Colonic mucosa (tissue), 4 donors: ENCODE measurements at regions not wholly inside any gene's neighbourhood (a gene's known extent, or its start where the extent isn't known, plus 50 kb on each side); places are given as distances from the start of the nearest gene placed in this dataset.

Experiments used
- DNase-seq: peaks from one replicate; pipeline ENCODE4 v3.0.0-alpha.2; 2020
- H3K27ac ChIP-seq: fragments of 200-600 bp; one replicate; pipeline ENCODE4 v1.8.0; 2021
- H3K27me3 ChIP-seq: fragments of 200-600 bp; one replicate; pipeline ENCODE4 v1.8.0; 2021
- H3K36me3 ChIP-seq: fragments of 200-600 bp; one replicate; pipeline ENCODE4 v1.8.0; 2021
- H3K4me1 ChIP-seq: fragments of 200-600 bp; one replicate; pipeline ENCODE4 v1.8.0; 2021; ENCODE audit warnings: mild to moderate bottlenecking
- H3K4me3 ChIP-seq: fragments of 200-600 bp; one replicate; pipeline ENCODE4 v1.8.0; 2021
- H3K9ac ChIP-seq, 2 donors: one replicate each; pipeline ENCODE4 v1.7.0; 2013; ENCODE audit warnings: control low read depth in 2 of 2, low read depth in 2 of 2, low read length in 2 of 2
- H3K9me3 ChIP-seq: fragments of 200-600 bp; one replicate; pipeline ENCODE4 v1.8.0; 2021
- CTCF ChIP-seq: fragments of 200-600 bp; IDR thresholded peaks from one replicate; pipeline ENCODE4 v1.8.0; 2022; ENCODE audit warnings: antibody characterized with exemption, mild to moderate bottlenecking
- intact Hi-C: fragments of 100-400 bp; cut with DNase I; formaldehyde crosslinking; loops from one replicate; pipeline ENCODE4 v1.14.1; 2022
- donor health status: healthy.
- donor health status: DM: no; HTN: no; CAD: no.
- donor health status: DM: no; HTN: no; CAD: no.

GRCh38 chr1:87528754-87529517 is 200.3 kb downstream of the LMO4 start:
- no peak for TF ChIP-seq CTCF
- H3K4me1 ChIP-seq = no peaks in the 10 kb centered on the region
- no peak for DNase-seq
- H3K9ac ChIP-seq = no peak overlapping the region
- H3K36me3 ChIP-seq = no peaks in the 10 kb centered on the region
- no peak overlapping the region for H3K4me3 ChIP-seq
- H3K9me3 ChIP-seq = no peaks in the 10 kb centered on the region
- H3K27ac ChIP-seq = no peak overlapping the region
- H3K27me3 ChIP-seq = no peaks in the 10 kb centered on the region
- intact Hi-C loops = no loop called here

- Histone ChIP-seq H3K27ac (no peak overlapping the region), H3K9me3 (no peaks in the 10 kb centered on the region)
- intact Hi-C loops = no loop called here
Observed at GRCh38 chr1:87530042-87530807, 201.5 kb downstream of the LMO4 start.

GRCh38 chr1:87535551-87535950 is 206.9 kb downstream of the LMO4 start:
- no peak for DNase-seq
- TF ChIP-seq CTCF = no peak
- no peaks in the 10 kb centered on the region for H3K36me3 ChIP-seq
- H3K27me3 ChIP-seq = no peaks in the 10 kb centered on the region
- no peak overlapping the region for H3K9ac ChIP-seq
- no peak overlapping the region for H3K27ac ChIP-seq
- no peak overlapping the region for H3K4me3 ChIP-seq
- H3K4me1 ChIP-seq = no peaks in the 10 kb centered on the region
- H3K9me3 ChIP-seq = no peaks in the 10 kb centered on the region
- intact Hi-C loops = no loop called here

More at GRCh38 chr1:87530042-87530807, 201.5 kb downstream of the LMO4 start:
- Histone ChIP-seq H3K4me3 (no peak overlapping the region), H3K27me3 (no peaks in the 10 kb centered on the region), H3K9ac (no peak overlapping the region), H3K4me1 (no peaks in the 10 kb centered on the region), H3K36me3 (no peaks in the 10 kb centered on the region)
- DNase-seq = no peak
- TF ChIP-seq CTCF = no peak

- Histone ChIP-seq H3K27ac (no peak overlapping the region), H3K9ac (no peak overlapping the region), H3K9me3 (no peaks in the 10 kb centered on the region), H3K4me3 (no peak overlapping the region), H3K27me3 (no peaks in the 10 kb centered on the region), H3K36me3 (no peaks in the 10 kb centered on the region), H3K4me1 (no peaks in the 10 kb centered on the region)
- intact Hi-C loops = no loop called here
- TF ChIP-seq CTCF = no peak
- no peak for DNase-seq
Observed at GRCh38 chr1:87539147-87539546, 210.5 kb downstream of the LMO4 start.

GRCh38 chr1:87542697-87543096 is 214.0 kb downstream of the LMO4 start:
- no peak overlapping the region for H3K9ac ChIP-seq
- no peak for TF ChIP-seq CTCF
- H3K27me3 ChIP-seq = no peaks in the 10 kb centered on the region
- no peaks in the 10 kb centered on the region for H3K4me1 ChIP-seq
- H3K36me3 ChIP-seq = no peaks in the 10 kb centered on the region
- DNase-seq = no peak
- intact Hi-C loops = no loop called here
- H3K4me3 ChIP-seq = no peak overlapping the region
- H3K9me3 ChIP-seq = no peaks in the 10 kb centered on the region
- H3K27ac ChIP-seq = no peak overlapping the region
